ENCODE measurements at regions not wholly inside any gene's neighbourhood (a gene's known extent, or its start where the extent isn't known, plus 50 kb on each side); places are given as distances from the start of the nearest gene placed in this dataset.

- TF ChIP-seq CTCF (IDR thresholded peaks at IDR 0.05) (no peak), POLR2A (IDR thresholded peaks at IDR 0.05) (no peak)
Measured at GRCh38 chr5:89044674-89045200, 161.8 kb upstream of the MEF2C start.
